Neural cell (in vitro differentiated cells): ENCODE measurements at regions not wholly inside any gene's neighbourhood (a gene's known extent, or its start where the extent isn't known, plus 50 kb on each side); places are given as distances from the start of the nearest gene placed in this dataset.

Source experiments
- H2AFZ ChIP-seq: fragments of 200-600, 300-800 bp; sonication (generic), shearing (Covaris generic); 2 replicates; pipeline ENCODE4 v1.6.0; 2014; ENCODE audit warnings: low read depth, mild to moderate bottlenecking, antibody characterized with exemption, low read length, moderate library complexity
- H3F3A ChIP-seq: fragments of 200-600 bp; shearing (Covaris generic); 2 replicates; pipeline ENCODE4 v1.6.1; 2016; ENCODE audit warnings: mild to moderate bottlenecking, moderate library complexity, mixed read lengths, antibody characterized with exemption, low read length; ENCODE audit not compliant: insufficient read depth, poor library complexity, severe bottlenecking
- H3K27ac ChIP-seq: fragments of 200-600, 300-800 bp; sonication (generic), shearing (Covaris generic); 2 replicates; pipeline ENCODE4 v1.5.1; 2014; ENCODE audit warnings: mild to moderate bottlenecking, low read length, moderate library complexity
- H3K27me3 ChIP-seq: fragments of 300-800, 200-600 bp; sonication (generic), shearing (Covaris generic); 2 replicates; pipeline ENCODE4 v1.6.0; 2014; ENCODE audit warnings: mild to moderate bottlenecking, low read depth, low read length, moderate library complexity; ENCODE audit not compliant: insufficient read depth
- H3K36me3 ChIP-seq: fragments of 300-800, 200-600 bp; sonication (generic), shearing (Covaris generic); 2 replicates; pipeline ENCODE4 v1.5.1; 2014; ENCODE audit warnings: mild to moderate bottlenecking, antibody characterized with exemption, low read length, moderate library complexity; ENCODE audit not compliant: insufficient read depth
- H3K4me2 ChIP-seq: fragments of 300-800, 200-600 bp; sonication (generic), shearing (Covaris generic); 2 replicates; pipeline ENCODE4 v1.6.0; 2014; ENCODE audit warnings: mild to moderate bottlenecking, low read length
- H3K4me3 ChIP-seq: fragments of 300-800, 200-600 bp; sonication (generic), shearing (Covaris generic); 2 replicates; pipeline ENCODE4 v1.5.1; 2014; ENCODE audit warnings: mild to moderate bottlenecking, low read length, moderate library complexity
- H3K79me2 ChIP-seq: fragments of 200-600 bp; shearing (Covaris generic); replicated peaks from 2 replicates; pipeline ENCODE4 v1.6.0; 2014; ENCODE audit warnings: mild to moderate bottlenecking, low read length, moderate library complexity; ENCODE audit not compliant: insufficient read depth
- H3K9ac ChIP-seq: fragments of 300-800, 200-600 bp; sonication (generic), shearing (Covaris generic); 2 replicates; pipeline ENCODE4 v1.6.1; 2016; ENCODE audit warnings: mild to moderate bottlenecking, low read length, mixed read lengths
- H3K9me2 ChIP-seq: fragments of 200-600 bp; shearing (Covaris generic); 2 replicates; pipeline ENCODE4 v1.6.1; 2016; ENCODE audit warnings: mild to moderate bottlenecking, low read length, mixed read lengths; ENCODE audit not compliant: insufficient read depth
- H3K9me3 ChIP-seq: fragments of 200-600, 300-800 bp; sonication (generic), shearing (Covaris generic); 2 replicates; pipeline ENCODE4 v1.6.1; 2016; ENCODE audit warnings: mild to moderate bottlenecking, mixed run types, low read length, moderate library complexity, mixed read lengths
- H4K20me1 ChIP-seq: fragments of 200-600 bp; shearing (Covaris generic); 2 replicates; pipeline ENCODE4 v1.6.1; 2016; ENCODE audit warnings: mild to moderate bottlenecking, mixed run types; ENCODE audit not compliant: insufficient read depth
- CTCF ChIP-seq: fragments of 450-650 bp; IDR thresholded peaks from 2 replicates; pipeline ENCODE4 v1.5.1; 2014; ENCODE audit warnings: antibody characterized with exemption, mild to moderate bottlenecking, moderate library complexity; ENCODE audit not compliant: poor library complexity, severe bottlenecking
- EP300 ChIP-seq: fragments of 450-650 bp; conservative IDR thresholded peaks from 2 replicates; pipeline ENCODE4 v1.6.1; 2014; ENCODE audit warnings: antibody characterized with exemption, mild to moderate bottlenecking, moderate library complexity; ENCODE audit not compliant: poor library complexity, severe bottlenecking
- EZH2 ChIP-seq: fragments of 200-600, 300-800 bp; shearing (Covaris generic), sonication (generic); IDR thresholded peaks from 2 replicates; pipeline ENCODE4 v1.6.1; 2014; ENCODE audit warnings: antibody characterized with exemption, low read length, borderline replicate concordance, mild to moderate bottlenecking; ENCODE audit not compliant: insufficient read depth, poor library complexity, severe bottlenecking
- MXI1 ChIP-seq: fragments of 450-650 bp; conservative IDR thresholded peaks from 2 replicates; pipeline ENCODE4 v1.6.1; 2014; ENCODE audit warnings: antibody characterized with exemption, mild to moderate bottlenecking; ENCODE audit not compliant: poor library complexity, severe bottlenecking
- POLR2AphosphoS5 ChIP-seq: IDR thresholded peaks from 2 replicates; pipeline ENCODE4 v1.6.1; 2012
- RAD21 ChIP-seq: fragments of 450-650 bp; conservative IDR thresholded peaks from 2 replicates; pipeline ENCODE4 v1.6.1; 2014; ENCODE audit warnings: antibody characterized with exemption, mild to moderate bottlenecking, moderate library complexity
- REST ChIP-seq: IDR thresholded peaks from 2 replicates; pipeline ENCODE4 v1.6.1; 2012; ENCODE audit warnings: borderline replicate concordance
- SMC3 ChIP-seq: fragments of 450-650 bp; conservative IDR thresholded peaks from 2 replicates; pipeline ENCODE4 v1.6.1; 2014; ENCODE audit warnings: antibody characterized with exemption, mild to moderate bottlenecking, moderate library complexity; ENCODE audit not compliant: poor library complexity
- TAF1 ChIP-seq: IDR thresholded peaks from 2 replicates; pipeline ENCODE4 v1.6.1; 2012; ENCODE audit warnings: low read depth

- Histone ChIP-seq H3K27ac (no peak overlapping the region), H4K20me1 (no peaks in the 10 kb centered on the region), H3K9me2 (no peaks in the 10 kb centered on the region), H2AFZ (no peak overlapping the region), H3K9ac (no peak overlapping the region), H3F3A (no peaks in the 10 kb centered on the region), H3K9me3 (no peaks in the 10 kb centered on the region), H3K4me3 (no peak overlapping the region), H3K36me3 (no peaks in the 10 kb centered on the region), H3K79me2 (no peaks in the 10 kb centered on the region), H3K27me3 (no peaks in the 10 kb centered on the region), H3K4me2 (no peak overlapping the region)
- TF ChIP-seq REST, result no peak
- TF ChIP-seq CTCF, result no peak
- TF ChIP-seq TAF1, result no peak
- TF ChIP-seq RAD21, result no peak
- no peak for TF ChIP-seq EZH2
- TF ChIP-seq SMC3, result no peak
- no peak for TF ChIP-seq EP300
- TF ChIP-seq POLR2AphosphoS5, result no peak
These were observed 696.3 kb upstream of the SLC10A2 start for GRCh38 chr13:103762523-103762922.

- Histone ChIP-seq H3K27me3 (no peaks in the 10 kb centered on the region), H3F3A (no peaks in the 10 kb centered on the region), H3K4me3 (no peak overlapping the region), H3K9me2 (no peaks in the 10 kb centered on the region), H3K4me2 (no peak overlapping the region), H3K9me3 (peaks cover 2% of the 10 kb centered on the region), H3K27ac (no peak overlapping the region), H4K20me1 (no peaks in the 10 kb centered on the region), H3K36me3 (no peaks in the 10 kb centered on the region), H3K79me2 (no peaks in the 10 kb centered on the region), H3K9ac (no peak overlapping the region), H2AFZ (no peak overlapping the region)
- TF ChIP-seq EP300 (no peak), REST (no peak), EZH2 (no peak), POLR2AphosphoS5 (no peak), TAF1 (no peak), SMC3 (no peak), CTCF (no peak), RAD21 (no peak), MXI1 (no peak)
These were observed 693.1 kb upstream of the SLC10A2 start for GRCh38 chr13:103759361-103759760.
